GM10248 (cell line): ENCODE measurements at regions not wholly inside any gene's neighbourhood (a gene's known extent, or its start where the extent isn't known, plus 50 kb on each side); places are given as distances from the start of the nearest gene placed in this dataset.

Experiments
- CTCF ChIA-PET: fragments of 300-600 bp; sonication (Branson Sonifier 250); formaldehyde crosslinking; extraction: SDS; loops from one replicate; lab custom pipeline; 2021; ENCODE audit warnings: antibody characterized with exemption; lab: Yijun Ruan, JAX
- POLR2A ChIA-PET: fragments of 350-650 bp; sonication (Branson Sonifier 250); formaldehyde crosslinking; extraction: SDS; loops from one replicate; lab custom pipeline; 2020; ENCODE audit warnings: antibody characterized with exemption; lab: Yijun Ruan, JAX
- DNase-seq: peaks from one replicate; pipeline ENCODE4 v3.0.0; 2012; ENCODE audit errors: extremely low spot score
- CTCF ChIP-seq: IDR thresholded peaks from 2 replicates; pipeline ENCODE4 v1.5.1; 2012; ENCODE audit warnings: mild to moderate bottlenecking, low read depth; ENCODE audit errors: extremely low read depth, missing control alignments, control extremely low read depth

- no peak for DNase-seq
- no peak for TF ChIP-seq CTCF
- ChIA-PET POLR2A (no interaction called here), CTCF (interaction anchor here (1.2 kb wide), 2 partner anchors 10 to 57 kb away, joined by 3 read pairs; no protein-coding TSS in a partner anchor)
Measured at GRCh38 chr14:101225157-101226152, 321.9 kb upstream of the RTL1 start.

GRCh38 chr14:101226265-101226602, 322.7 kb upstream of the RTL1 start:
- TF ChIP-seq CTCF, result no peak
- no peak for DNase-seq
- POLR2A ChIA-PET, result no interaction called here
- CTCF ChIA-PET, result interaction anchor here (1.2 kb wide), 1 partner anchor 9 kb away, joined by 3 read pairs; no protein-coding TSS in a partner anchor

GRCh38 chr14:101226603-101227425, 323.3 kb upstream of the RTL1 start:
- TF ChIP-seq CTCF, result no peak
- ChIA-PET CTCF (no interaction called here), POLR2A (no interaction called here)
- DNase-seq, result no peak

- CTCF ChIA-PET, result no interaction called here
- POLR2A ChIA-PET, result no interaction called here
- TF ChIP-seq CTCF, result no peak
- DNase-seq, result no peak
Measured at GRCh38 chr14:101227611-101228594, 324.4 kb upstream of the RTL1 start.

GRCh38 chr14:101228949-101229541, 325.5 kb upstream of the RTL1 start:
- no peak for DNase-seq
- ChIA-PET POLR2A (no interaction called here), CTCF (no interaction called here)
- TF ChIP-seq CTCF, result no peak

GRCh38 chr14:101229666-101230065, 326.1 kb upstream of the RTL1 start:
- DNase-seq, result no peak
- TF ChIP-seq CTCF, result no peak
- ChIA-PET POLR2A (no interaction called here), CTCF (no interaction called here)
